Lower leg skin (tissue), 4 donors: ENCODE measurements at regions not wholly inside any gene's neighbourhood (a gene's known extent, or its start where the extent isn't known, plus 50 kb on each side); places are given as distances from the start of the nearest gene placed in this dataset.

Experiments used
- DNase-seq, 2 donors: peaks; one replicate each; pipeline ENCODE4 v3.0.0-alpha.2; 2019; ENCODE audit warnings: low spot score in 2 of 2
- H3K4me3 ChIP-seq: fragments of 200-600 bp; sonication (generic); 2 replicates; pipeline ENCODE4 v1.5.1; 2017; ENCODE audit warnings: mild to moderate bottlenecking, low read depth; ENCODE audit not compliant: poor library complexity, severe bottlenecking
- POLR2A ChIP-seq, 2 donors: fragments of 450-650 bp; IDR thresholded peaks; one replicate each; pipeline ENCODE4 v1.6.1; 2016 to 2017; ENCODE audit warnings: antibody characterized with exemption in 2 of 2, mild to moderate bottlenecking in 1 of 2, moderate library complexity in 1 of 2
- WGBS, 2 donors: methylation state at CpG; one replicate each; pipeline ENCODE4 v1.1.5; 2018; 5-methylcytosine and 5-hydroxymethylcytosine counted together
- intact Hi-C: fragments of 100-400 bp; cut with DNase I; formaldehyde crosslinking; loops from one replicate; pipeline ENCODE4 v1.15.0; 2023; ENCODE audit warnings: low total_unique reads
- TF ChIP-seq, protein P1 (sequence below), 3 donors: fragments of 450-650 bp; IDR thresholded peaks; one replicate each; pipeline ENCODE4 v1.5.1; 2016; ENCODE audit warnings: antibody characterized with exemption in 3 of 3, mild to moderate bottlenecking in 3 of 3, moderate library complexity in 2 of 3

DNA sequence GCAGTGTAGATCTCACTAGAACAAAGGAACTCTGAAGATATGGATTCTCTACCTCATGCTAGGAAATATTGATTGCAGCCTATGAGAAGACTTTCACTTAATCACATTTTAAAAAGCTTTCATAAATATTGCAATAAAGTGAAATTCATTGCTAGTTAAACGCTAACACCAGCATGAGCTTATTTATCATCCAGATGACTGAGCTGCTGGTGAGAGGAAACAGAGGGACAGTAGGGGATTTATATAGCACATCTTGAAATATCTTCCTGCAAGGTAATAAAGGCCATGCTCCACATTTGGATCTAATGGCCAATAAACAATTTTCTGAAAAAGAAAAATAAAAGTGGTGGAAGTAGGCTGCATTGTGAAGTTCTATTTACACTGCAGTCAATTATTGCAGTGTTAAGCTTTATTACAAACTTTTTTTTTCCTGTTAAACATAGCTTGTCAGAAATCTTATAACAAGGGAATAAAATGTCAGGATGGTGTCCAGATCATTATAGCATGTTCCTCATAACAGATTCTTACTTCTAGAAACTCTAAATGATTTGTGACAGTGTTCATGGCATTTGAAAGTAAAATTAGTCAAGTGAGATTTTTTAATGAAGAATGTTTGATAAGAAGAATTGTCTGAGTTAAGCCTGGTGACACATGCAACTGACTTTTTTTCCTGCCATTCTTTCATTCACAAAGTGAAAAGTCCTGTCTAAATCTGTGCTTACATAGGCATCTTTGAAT lies 342.6 kb downstream of the DMAC1 start:
- intact Hi-C loops, result no loop called here
- TF ChIP-seq POLR2A (IDR thresholded peaks at IDR 0.05), result no peak
- TF ChIP-seq, protein P1, sequence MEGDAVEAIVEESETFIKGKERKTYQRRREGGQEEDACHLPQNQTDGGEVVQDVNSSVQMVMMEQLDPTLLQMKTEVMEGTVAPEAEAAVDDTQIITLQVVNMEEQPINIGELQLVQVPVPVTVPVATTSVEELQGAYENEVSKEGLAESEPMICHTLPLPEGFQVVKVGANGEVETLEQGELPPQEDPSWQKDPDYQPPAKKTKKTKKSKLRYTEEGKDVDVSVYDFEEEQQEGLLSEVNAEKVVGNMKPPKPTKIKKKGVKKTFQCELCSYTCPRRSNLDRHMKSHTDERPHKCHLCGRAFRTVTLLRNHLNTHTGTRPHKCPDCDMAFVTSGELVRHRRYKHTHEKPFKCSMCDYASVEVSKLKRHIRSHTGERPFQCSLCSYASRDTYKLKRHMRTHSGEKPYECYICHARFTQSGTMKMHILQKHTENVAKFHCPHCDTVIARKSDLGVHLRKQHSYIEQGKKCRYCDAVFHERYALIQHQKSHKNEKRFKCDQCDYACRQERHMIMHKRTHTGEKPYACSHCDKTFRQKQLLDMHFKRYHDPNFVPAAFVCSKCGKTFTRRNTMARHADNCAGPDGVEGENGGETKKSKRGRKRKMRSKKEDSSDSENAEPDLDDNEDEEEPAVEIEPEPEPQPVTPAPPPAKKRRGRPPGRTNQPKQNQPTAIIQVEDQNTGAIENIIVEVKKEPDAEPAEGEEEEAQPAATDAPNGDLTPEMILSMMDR (IDR thresholded peaks at IDR 0.05), result no peak
- H3K4me3 ChIP-seq, result no peak overlapping the region
- WGBS, 2 donors, result 49 to 66% methylated on average over 1 of the region's 1 CpG
- DNase-seq, result no peak

DNA sequence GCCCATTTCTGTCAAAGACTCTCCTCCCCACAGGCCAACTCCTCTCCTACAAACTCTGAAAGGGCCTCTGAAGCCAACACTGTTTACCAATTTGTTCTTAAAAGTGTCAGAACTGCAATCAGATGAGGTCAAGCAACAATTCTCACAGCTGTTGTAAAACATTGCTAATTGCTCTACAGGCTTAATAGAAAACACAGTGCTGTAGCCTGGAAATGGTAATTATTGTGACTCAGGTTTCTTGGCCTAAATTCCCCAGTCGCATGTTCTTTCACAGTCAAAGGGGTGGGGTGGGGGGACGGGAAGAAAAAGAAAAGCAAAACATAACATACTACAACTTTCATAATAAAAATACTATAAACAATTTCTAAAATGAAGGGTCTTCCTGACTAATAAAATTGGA lies 343.2 kb downstream of the DMAC1 start:
- DNase-seq, result no peak
- TF ChIP-seq, protein P1 (IDR thresholded peaks at IDR 0.05), result no peak
- TF ChIP-seq POLR2A (IDR thresholded peaks at IDR 0.05), result no peak
- 21 to 38% methylated on average over 2 of the region's 2 CpGs for WGBS, 2 donors
- no peak overlapping the region for H3K4me3 ChIP-seq
- intact Hi-C loops, result no loop called here

DNA sequence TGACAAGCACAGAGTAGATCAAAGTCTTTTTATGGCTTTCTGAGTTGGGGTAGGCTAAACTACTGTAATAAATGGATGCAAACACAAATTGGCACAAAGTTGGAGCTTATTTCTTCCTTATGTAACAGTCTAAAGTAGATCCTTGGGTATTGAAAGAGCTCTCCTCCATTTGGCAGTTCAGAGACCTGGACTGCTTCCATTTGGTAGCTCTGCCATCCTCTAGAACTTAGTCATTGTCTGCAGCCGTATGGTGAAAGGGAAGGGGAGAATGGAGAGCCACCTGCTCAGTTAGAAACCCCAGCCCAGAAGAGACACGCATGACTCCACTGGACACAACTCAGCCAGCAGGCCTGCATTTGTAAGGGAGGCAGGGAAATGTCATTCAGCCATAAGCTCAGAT lies 345.0 kb downstream of the DMAC1 start:
- H3K4me3 ChIP-seq, result no peak overlapping the region
- TF ChIP-seq, protein P1 (IDR thresholded peaks at IDR 0.05), result no peak
- TF ChIP-seq POLR2A (IDR thresholded peaks at IDR 0.05), result no peak
- intact Hi-C loops, result no loop called here
- WGBS, 2 donors, result 48 to 62% methylated on average over 2 of the region's 2 CpGs
- DNase-seq, result no peak

DNA sequence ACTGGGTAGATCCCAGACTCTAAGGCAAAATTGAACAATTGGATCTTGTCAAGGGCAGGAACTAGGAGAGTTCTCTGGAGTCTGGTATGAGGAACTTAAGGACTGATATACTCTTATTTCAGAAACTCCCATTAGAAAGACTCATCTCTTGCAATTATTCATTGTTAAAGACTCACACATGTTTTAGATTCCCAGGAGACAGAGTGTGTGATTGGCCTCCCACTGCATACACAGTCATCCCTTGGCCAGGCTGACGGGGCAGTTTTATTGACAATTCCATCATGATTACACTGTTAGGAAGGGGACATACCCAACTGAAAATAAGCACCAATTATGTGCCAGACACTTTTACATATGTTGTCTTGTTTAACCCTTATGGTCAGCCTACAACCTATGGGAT lies 347.2 kb downstream of the DMAC1 start:
- intact Hi-C loops, result no loop called here
- TF ChIP-seq, protein P1 (IDR thresholded peaks at IDR 0.05), result no peak
- TF ChIP-seq POLR2A (IDR thresholded peaks at IDR 0.05), result no peak
- no peak for DNase-seq
- no peak overlapping the region for H3K4me3 ChIP-seq
- WGBS, 2 donors, result 0 to 23% methylated on average over 1 of the region's 1 CpG

DNA sequence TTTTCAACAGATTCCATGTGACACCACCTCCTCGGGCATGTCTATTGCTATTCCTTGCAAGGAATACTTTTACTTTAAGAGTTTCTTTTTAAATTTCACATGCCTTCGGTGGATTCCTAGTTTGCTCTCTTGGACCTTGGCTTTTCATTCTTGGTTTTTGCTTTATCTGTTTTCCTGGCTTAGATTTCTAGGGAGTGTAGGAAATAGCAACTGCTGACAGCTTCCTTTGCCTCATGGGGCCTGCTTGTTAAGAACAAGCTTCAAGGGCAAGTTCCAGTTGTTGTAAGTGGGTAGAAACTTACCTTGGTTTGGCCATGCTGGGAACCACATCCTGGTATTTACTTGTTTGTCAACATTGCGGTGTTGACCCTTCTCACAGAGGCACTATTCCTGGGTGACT lies 348.5 kb downstream of the DMAC1 start:
- DNase-seq, result no peak
- 68 to 70% methylated on average over 3 of the region's 3 CpGs for WGBS, 2 donors
- no peak overlapping the region for H3K4me3 ChIP-seq
- intact Hi-C loops, result no loop called here
- no peak for TF ChIP-seq POLR2A (IDR thresholded peaks at IDR 0.05)
- TF ChIP-seq, protein P1 (IDR thresholded peaks at IDR 0.05), result no peak

DNA sequence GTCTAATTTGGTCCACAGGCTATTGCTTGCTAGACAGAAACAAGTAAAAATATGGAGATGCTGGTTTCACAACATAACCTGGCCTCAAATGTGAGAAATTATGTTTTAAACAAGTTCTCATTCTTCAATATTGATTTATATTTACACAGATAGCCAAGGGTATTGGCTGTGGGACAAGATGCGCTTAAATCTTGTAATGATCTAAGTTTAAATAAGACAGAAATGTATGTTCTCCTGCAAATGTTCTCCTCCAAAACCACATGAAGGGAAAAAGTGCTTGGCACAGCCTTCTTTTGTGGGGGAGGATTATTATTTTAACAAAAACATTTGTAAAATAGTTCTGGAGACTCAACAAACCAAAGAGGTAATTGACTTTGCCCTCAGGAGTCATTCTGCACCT lies 356.0 kb downstream of the DMAC1 start:
- WGBS, 2 donors, result 44 to 52% methylated on average over 1 of the region's 1 CpG
- H3K4me3 ChIP-seq, result no peak overlapping the region
- no peak for TF ChIP-seq POLR2A (IDR thresholded peaks at IDR 0.05)
- TF ChIP-seq, protein P1 (IDR thresholded peaks at IDR 0.05), result no peak
- intact Hi-C loops, result no loop called here
- no peak for DNase-seq
